GM20000 (cell line): ENCODE measurements at regions not wholly inside any gene's neighbourhood (a gene's known extent, or its start where the extent isn't known, plus 50 kb on each side); places are given as distances from the start of the nearest gene placed in this dataset.

Source experiments
- DNase-seq: peaks from one replicate; pipeline ENCODE4 v3.0.0; 2012; ENCODE audit warnings: low spot score
- CTCF ChIP-seq: IDR thresholded peaks from 2 replicates; pipeline ENCODE4 v1.5.1; 2012; ENCODE audit warnings: mild to moderate bottlenecking, control low read depth; ENCODE audit errors: extremely low read depth, missing control alignments

- no peak for TF ChIP-seq CTCF
- no peak for DNase-seq
Observed at GRCh38 chr1:22320587-22321344, 130.9 kb upstream of the ZBTB40 start.

- TF ChIP-seq CTCF = no peak
- no peak for DNase-seq
Observed at GRCh38 chr1:22321917-22322316, 129.7 kb upstream of the ZBTB40 start.

- no peak for TF ChIP-seq CTCF
- no peak for DNase-seq
Observed at GRCh38 chr1:22323141-22323845, 128.4 kb upstream of the ZBTB40 start.

- DNase-seq = no peak
- TF ChIP-seq CTCF = no peak
Observed at GRCh38 chr1:22323846-22324504, 127.7 kb upstream of the ZBTB40 start.

GRCh38 chr1:22325531-22326371 is 125.9 kb upstream of the ZBTB40 start:
- no peak for TF ChIP-seq CTCF
- DNase-seq = no peak

- no peak for TF ChIP-seq CTCF
- no peak for DNase-seq
Observed at GRCh38 chr1:22326372-22326915, 125.2 kb upstream of the ZBTB40 start.
